IPS-20b (cell line): ENCODE measurements at regions not wholly inside any gene's neighbourhood (a gene's known extent, or its start where the extent isn't known, plus 50 kb on each side); places are given as distances from the start of the nearest gene placed in this dataset.
A peak's percentile ranks its signal among the peaks of the same experiment; 100 is the strongest.

Experiments
- H3K27ac ChIP-seq: one replicate; pipeline ENCODE4 v1.5.1; 2013; ENCODE audit warnings: low read length
- H3K27me3 ChIP-seq: 2 replicates; pipeline ENCODE4 v1.6.1; 2013; ENCODE audit warnings: mild to moderate bottlenecking, low read length, inconsistent platforms; ENCODE audit not compliant: insufficient read depth
- H3K36me3 ChIP-seq: 2 replicates; pipeline ENCODE4 v1.6.1; 2013; ENCODE audit warnings: low read depth, mild to moderate bottlenecking, inconsistent platforms, low read length, moderate library complexity; ENCODE audit not compliant: insufficient read depth
- H3K4me1 ChIP-seq: 2 replicates; pipeline ENCODE4 v1.6.1; 2013; ENCODE audit warnings: mild to moderate bottlenecking, control low read depth, inconsistent platforms, low read length, moderate library complexity; ENCODE audit not compliant: insufficient read depth
- H3K4me3 ChIP-seq: 2 replicates; pipeline ENCODE4 v1.5.1; 2013; ENCODE audit warnings: mild to moderate bottlenecking, low read length, inconsistent platforms
- H3K9ac ChIP-seq: 2 replicates; pipeline ENCODE4 v1.6.1; 2013; ENCODE audit warnings: low read depth, mild to moderate bottlenecking, inconsistent platforms, low read length, moderate library complexity
- H3K9me3 ChIP-seq: 2 replicates; pipeline ENCODE4 v1.6.1; 2013; ENCODE audit warnings: mild to moderate bottlenecking, low read depth, low read length, inconsistent platforms; ENCODE audit not compliant: insufficient read depth

DNA sequence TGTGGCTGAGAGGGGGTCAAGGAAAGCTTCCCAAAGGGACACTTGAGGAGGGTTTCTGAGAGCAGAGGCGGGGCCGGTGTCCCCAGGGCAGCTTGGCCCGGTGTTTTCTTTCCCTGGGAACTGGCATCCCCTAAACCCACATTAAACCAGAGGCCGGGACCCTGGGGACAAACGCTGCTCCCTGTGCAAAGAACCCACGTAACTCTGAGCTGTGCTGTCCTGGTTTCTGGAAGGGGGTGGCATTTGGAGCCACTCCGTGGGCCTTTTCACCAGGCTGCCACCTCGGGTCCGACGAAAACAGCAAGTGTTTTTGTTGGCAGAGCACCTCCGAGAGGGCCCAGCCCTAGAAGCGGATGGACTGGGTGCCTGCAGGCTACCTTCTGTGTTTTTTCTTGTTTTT lies 100.2 kb upstream of the ANO1 start:
- H3K36me3 ChIP-seq: no peaks in the 10 kb centered on the region
- H3K9ac ChIP-seq: no peak overlapping the region
- peaks cover 8% of the 10 kb centered on the region for H3K4me1 ChIP-seq
- H3K4me3 ChIP-seq: no peak overlapping the region
- no peak overlapping the region for H3K27ac ChIP-seq
- no peaks in the 10 kb centered on the region for H3K9me3 ChIP-seq
- peaks cover 8% of the 10 kb centered on the region; the same call in 1 of the 2 replicates for H3K27me3 ChIP-seq

DNA sequence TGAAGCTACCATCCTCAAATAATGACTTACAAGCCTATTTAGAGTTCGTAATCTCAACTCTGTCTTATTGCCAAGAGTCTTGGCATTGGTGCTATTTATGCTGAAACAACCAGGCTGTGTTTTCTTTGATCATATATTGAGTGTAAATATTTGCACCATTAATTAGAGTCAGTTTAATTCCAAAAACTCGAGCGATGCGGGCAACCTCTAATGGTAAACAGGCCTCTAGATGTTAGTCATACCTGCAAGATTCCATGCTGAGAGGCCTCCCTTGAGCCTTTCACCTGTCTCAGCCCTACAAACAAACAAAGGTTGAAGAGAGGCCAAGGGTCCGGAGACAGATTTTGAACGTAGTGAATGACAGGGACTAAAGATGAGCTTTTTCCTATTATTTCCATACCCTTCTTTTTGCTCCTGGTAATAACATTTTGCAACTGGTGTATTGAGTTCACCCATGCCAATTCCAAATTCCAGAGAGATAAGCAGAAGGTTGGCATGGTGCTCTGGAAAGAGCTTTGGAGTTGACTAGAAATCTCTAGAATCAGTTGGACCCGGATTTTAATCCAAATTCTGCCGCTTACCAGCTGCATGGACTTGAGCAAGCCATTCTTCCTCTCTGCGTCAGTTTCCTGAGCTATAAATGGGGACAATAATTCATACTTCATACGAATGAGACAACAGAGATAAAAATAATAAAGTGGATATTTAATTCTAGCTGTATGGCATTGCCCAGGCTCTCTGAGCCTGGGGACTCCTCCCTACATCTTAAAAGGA lies 99.1 kb upstream of the ANO1 start:
- Histone ChIP-seq H3K4me1 (peaks cover 15% of the 10 kb centered on the region), H3K4me3 (no peak overlapping the region), H3K9ac (no peak overlapping the region), H3K36me3 (no peaks in the 10 kb centered on the region), H3K9me3 (no peaks in the 10 kb centered on the region), H3K27me3 (peaks cover 19% of the 10 kb centered on the region), H3K27ac (no peak overlapping the region)

DNA sequence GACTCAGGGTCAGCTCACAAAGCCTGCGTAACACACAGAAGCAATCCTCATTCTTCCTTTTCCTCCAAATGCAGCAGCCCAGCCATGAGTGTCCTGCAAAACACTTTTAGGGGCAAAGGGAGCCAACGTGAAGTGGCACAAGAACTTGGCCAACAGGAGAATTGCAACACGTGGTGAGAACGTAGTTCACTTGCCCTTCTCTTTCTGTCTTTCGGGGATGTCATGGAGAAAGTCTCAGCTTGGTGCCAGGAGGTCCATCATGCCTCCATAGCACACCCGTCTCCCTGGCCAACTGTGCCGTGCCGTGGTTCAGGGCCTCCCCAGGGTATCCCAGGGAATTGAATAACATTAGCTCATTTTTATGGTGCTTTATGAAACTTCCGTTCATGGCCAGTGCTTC lies 98.5 kb upstream of the ANO1 start:
- Histone ChIP-seq H3K9me3 (no peaks in the 10 kb centered on the region), H3K4me1 (peaks cover 18% of the 10 kb centered on the region), H3K36me3 (no peaks in the 10 kb centered on the region), H3K27ac (no peak overlapping the region), H3K9ac (no peak overlapping the region), H3K27me3 (peaks cover 25% of the 10 kb centered on the region), H3K4me3 (no peak overlapping the region)

DNA sequence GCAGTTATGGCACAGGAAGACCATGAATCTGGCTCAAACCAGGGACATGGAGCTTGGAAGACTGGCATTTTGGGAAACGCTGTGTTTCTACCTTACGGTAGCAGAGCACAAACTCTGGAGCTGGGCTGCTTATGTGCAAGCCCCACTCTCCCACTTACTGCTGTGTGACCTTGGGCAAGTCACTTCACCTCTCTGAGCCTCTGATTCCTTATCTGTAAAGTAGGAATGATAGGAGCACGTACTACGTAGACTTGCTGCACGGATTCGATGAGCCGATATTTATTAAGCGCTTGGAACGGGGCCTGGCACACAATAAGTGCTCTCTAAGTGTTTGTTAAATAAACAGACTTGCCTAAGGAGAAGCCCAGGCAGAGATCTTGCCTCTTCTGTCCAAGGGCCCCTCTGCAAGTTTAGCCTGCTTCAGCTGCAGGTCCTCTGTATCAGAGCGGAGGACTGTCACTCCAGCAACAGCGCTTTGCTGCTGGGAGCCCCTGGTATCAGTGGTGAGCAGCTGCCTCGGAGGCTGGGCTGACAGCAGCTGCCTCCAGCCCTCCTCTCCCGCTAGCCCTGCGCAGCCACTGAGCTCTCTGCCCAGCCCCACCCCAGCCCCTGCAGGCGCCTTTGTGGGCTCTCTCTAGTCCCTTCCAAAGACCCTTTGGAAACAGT lies 96.9 kb upstream of the ANO1 start:
- H3K4me3 ChIP-seq: no peak overlapping the region
- H3K9ac ChIP-seq: no peak overlapping the region
- H3K27ac ChIP-seq: no peak overlapping the region
- peaks cover 18% of the 10 kb centered on the region for H3K4me1 ChIP-seq
- no peaks in the 10 kb centered on the region for H3K36me3 ChIP-seq
- no peaks in the 10 kb centered on the region for H3K9me3 ChIP-seq
- H3K27me3 ChIP-seq: peaks cover 41% of the 10 kb centered on the region

DNA sequence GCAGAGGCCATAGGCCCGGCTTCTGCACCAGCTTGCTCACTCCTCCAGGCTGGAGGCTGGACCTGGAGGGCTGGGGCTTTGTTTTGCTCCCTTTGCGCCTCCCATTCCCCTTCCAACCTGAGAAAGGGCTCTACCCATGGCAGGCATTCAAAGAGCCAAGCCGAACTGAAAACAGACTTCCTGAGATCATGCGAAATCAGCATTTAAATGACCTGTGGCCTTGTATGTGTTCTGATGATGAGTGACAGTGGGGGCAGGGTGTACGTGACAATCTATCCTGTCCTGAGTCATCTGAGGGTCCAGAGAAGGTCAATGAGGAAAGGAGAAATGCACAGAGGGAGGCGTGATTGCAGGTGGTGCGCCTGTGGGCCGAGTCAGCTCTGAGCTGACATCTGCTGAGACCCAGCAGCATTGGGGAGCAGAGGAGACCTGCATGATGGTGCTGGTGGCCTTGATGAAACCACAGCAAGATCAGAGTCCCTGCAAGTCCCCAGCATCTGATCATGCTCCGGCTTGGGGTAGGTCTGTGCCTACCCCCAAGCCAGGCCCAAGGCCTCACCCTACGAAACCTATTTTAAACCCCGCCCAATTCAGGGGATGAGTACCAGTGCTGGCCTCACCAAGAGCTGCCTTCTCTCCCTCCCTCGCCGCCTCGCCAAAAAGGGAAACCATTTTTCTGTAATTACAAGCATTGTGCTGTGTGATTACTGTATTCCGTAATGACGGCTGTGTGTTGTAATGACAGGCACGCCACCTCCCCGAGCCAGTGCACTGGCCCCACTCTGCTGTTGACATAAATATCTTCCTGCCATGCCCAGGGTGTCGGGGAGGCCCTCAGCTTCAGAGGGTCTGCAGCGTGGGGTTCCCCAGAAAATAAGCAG lies 95.2 kb upstream of the ANO1 start:
- Histone ChIP-seq H3K27ac (no peak overlapping the region), H3K36me3 (no peaks in the 10 kb centered on the region), H3K9ac (no peak overlapping the region), H3K4me1 (peaks cover 24% of the 10 kb centered on the region), H3K9me3 (no peaks in the 10 kb centered on the region), H3K27me3 (peaks cover 58% of the 10 kb centered on the region), H3K4me3 (no peak overlapping the region)

DNA sequence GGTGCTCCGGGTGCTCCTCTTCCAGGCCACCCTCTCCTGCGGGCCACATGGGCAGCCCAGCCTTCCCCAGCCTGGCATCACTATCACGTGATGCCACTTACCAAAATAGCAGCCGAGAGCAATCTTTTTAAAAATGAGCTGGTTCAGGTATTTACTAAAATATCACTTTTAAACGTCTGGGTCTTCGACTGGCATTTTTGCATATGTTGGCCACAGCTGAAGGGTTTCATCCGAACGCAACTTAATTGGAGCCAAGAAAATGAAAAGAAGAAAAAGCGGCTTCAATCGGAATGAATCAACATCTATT lies 94.6 kb upstream of the ANO1 start:
- Histone ChIP-seq H3K9ac (no peak overlapping the region), H3K27ac (no peak overlapping the region), H3K9me3 (no peaks in the 10 kb centered on the region), H3K4me1 (peaks cover 24% of the 10 kb centered on the region), H3K4me3 (no peak overlapping the region), H3K27me3 (peaks cover 64% of the 10 kb centered on the region), H3K36me3 (no peaks in the 10 kb centered on the region)

DNA sequence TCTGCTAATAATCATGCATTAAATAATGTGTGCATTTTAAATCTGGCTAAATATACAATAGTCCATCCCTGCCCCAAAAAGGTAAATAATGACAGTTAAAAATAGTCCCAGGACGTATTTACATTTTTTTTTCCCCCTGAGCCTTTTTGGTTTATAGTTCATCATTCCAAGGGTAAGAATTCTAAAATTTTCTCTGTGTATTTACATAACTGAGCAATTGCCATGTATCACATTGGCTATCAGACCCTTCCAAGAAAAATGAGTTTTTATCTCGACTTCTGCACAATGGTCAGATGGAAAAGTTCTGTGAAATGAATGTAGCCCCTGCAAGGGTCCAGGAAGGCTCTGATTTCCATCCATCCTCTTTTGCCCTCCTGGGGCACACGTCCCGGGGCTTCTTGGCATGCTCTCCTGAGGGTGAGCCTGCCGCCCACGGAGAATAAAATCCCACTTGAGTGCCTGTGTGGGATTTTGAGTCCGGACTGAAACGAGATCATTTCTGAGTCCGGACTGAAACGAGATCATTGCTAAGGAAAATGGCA lies 94.1 kb upstream of the ANO1 start:
- no peaks in the 10 kb centered on the region for H3K36me3 ChIP-seq
- H3K9me3 ChIP-seq: no peaks in the 10 kb centered on the region
- H3K27ac ChIP-seq: no peak overlapping the region
- H3K27me3 ChIP-seq: peaks cover 68% of the 10 kb centered on the region
- H3K4me1 ChIP-seq: peaks cover 21% of the 10 kb centered on the region
- H3K4me3 ChIP-seq: peak overlapping the region; percentile 65; the same call in 1 of the 2 replicates
- H3K9ac ChIP-seq: peak overlapping the region; percentile 33; the same call in 1 of the 2 replicates

DNA sequence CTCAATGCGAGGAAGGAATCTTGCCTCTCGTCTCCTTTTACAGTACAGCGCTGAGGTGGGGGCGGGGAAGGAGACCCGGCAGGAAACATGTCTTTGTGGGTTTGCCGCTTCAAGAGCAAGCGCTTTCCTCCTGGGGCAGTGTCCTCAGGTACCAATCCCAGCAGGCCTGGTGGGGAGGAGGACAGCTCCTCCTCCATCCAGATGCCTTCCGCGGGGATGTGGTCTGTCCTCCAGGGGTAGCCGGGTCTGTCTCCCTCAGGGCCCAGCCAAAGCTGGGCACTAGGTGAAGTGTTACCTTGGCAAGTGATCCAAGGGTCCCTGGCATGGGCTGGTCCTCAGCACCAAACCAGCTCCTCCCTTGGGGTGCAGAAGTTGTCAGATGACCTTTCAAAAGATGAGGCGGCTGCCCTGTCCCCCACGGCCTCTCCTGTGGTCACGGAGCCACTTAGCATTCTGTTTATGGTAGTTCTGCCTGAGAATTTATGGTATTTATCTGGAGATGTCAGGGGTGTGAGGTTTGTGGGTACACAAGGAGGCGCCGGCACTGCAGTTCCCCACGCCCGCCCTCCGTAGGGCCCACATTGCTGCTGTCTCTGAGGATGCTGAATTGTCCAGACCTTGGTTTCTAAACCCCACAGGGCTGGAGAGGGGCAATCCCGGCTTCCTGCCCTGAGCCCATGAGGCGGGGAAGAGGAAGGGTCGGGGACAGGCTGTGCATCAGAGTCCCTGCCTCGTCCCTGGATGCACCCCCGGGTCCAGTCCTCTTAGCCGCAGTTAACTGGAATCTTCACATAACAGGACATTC lies 93.5 kb upstream of the ANO1 start:
- peaks cover 16% of the 10 kb centered on the region for H3K4me1 ChIP-seq
- H3K27me3 ChIP-seq: peaks cover 75% of the 10 kb centered on the region
- 0 out of 2 replicates have a peak overlapping the region, but pooled peaks have one; percentile 33 for H3K9ac ChIP-seq
- no peaks in the 10 kb centered on the region for H3K36me3 ChIP-seq
- H3K27ac ChIP-seq: no peak overlapping the region
- peak overlapping the region; percentile 65; the same call in 1 of the 2 replicates for H3K4me3 ChIP-seq
- H3K9me3 ChIP-seq: no peaks in the 10 kb centered on the region

DNA sequence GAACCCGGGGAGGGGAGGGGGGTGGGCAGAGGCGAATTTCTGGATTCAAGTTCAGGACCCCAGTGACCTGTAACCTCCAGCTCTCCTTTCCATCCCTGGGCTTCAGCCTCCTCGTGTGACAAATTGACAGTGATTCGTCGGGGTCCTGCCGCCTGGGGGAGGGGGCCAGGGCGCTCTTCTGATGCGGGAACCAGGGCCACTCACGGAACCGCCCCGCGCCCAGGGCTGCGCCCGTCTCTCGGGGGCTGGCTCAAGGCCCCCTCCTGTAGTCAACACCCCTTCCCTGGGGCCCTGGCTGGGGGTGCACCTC lies 92.8 kb upstream of the ANO1 start:
- Histone ChIP-seq H3K36me3 (no peaks in the 10 kb centered on the region), H3K9me3 (no peaks in the 10 kb centered on the region), H3K9ac (no peak overlapping the region), H3K27me3 (peaks cover 80% of the 10 kb centered on the region), H3K4me1 (peaks cover 16% of the 10 kb centered on the region), H3K4me3 (peak overlapping the region; percentile 65; the same call in 1 of the 2 replicates), H3K27ac (no peak overlapping the region)

DNA sequence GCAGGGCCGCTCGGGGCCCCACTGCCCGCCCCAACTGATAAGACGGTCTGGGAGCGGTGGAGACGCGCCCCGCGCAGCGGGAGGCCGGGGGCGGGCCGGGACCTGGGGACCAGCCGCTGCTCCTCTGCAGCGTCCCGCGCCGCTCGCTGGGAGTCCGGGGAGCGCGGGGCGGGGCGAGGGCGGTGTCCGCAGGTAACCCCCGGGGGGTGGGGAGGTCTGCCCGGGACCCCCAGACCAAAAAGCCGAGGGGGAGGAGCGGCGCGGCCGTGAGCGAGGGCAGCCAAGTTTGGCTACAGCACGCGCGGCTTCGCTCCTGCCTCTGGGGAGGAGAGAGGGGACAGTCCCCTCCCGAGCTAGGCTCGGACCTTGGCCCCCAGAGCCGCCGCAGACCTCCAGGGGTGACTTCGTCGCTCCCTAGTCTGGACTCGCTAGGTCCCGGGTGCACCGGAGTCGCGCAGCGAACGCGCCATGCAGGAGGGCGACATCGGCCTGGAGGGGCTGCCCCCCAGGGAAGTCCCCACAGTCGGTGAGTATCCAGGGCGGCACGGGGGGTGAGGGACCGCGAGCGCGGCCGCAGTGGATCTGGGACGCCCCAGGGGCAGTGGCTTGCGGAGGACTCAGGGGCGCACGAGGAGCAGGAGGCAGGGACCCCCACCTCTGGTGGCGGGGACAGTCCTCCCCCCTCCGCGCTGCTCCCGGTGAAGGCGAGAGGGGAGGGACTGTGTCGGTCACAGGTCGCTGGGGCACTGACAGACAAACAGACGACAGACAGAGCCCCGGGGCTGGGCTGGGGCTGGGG lies 92.3 kb upstream of the ANO1 start:
- Histone ChIP-seq H3K27me3 (peaks cover 82% of the 10 kb centered on the region), H3K4me3 (peak overlapping the region; percentile 65; the same call in 1 of the 2 replicates), H3K27ac (no peak overlapping the region), H3K4me1 (peaks cover 16% of the 10 kb centered on the region), H3K9ac (no peak overlapping the region), H3K9me3 (no peaks in the 10 kb centered on the region), H3K36me3 (no peaks in the 10 kb centered on the region)
